ENCODE measurements at regions not wholly inside any gene's neighbourhood (a gene's known extent, or its start where the extent isn't known, plus 50 kb on each side); places are given as distances from the start of the nearest gene placed in this dataset.

- no peak for TF ChIP-seq EGR1 (IDR thresholded peaks at IDR 0.05; ENCODE audit: borderline replicate concordance in 1 of 2, low read depth in 2 of 2, low read length in 2 of 2)
- no peak for TF ChIP-seq PAX8 (IDR thresholded peaks at IDR 0.05)
- no peak for TF ChIP-seq ESRRA (IDR thresholded peaks at IDR 0.05; ENCODE audit: low read length)
Measured at GRCh38 chr2:223439786-223440185, 162.4 kb downstream of the SCG2 start (continued).

- 5% methylated on average over 2 of the region's 2 CpGs for WGBS (ENCODE audit: insufficient coverage, insufficient replicate concordance, low lambda C conversion rate, missing lambda C conversion rate)
- TF ChIP-seq RAD21 (IDR thresholded peaks at IDR 0.05; ENCODE audit: insufficient read depth, low read depth, low read length) (no peak), ZBTB11 (CRISPR knock-in tag; IDR thresholded peaks at IDR 0.05) (no peak), SMARCA5 (IDR thresholded peaks at IDR 0.05) (no peak), STAT3 (IDR thresholded peaks at IDR 0.05; ENCODE audit: low read depth, low read length) (no peak), LARP7 (IDR thresholded peaks at IDR 0.05) (no peak), ZSCAN29 (IDR thresholded peaks at IDR 0.05) (no peak), PKNOX1 (IDR thresholded peaks at IDR 0.05) (no peak), MTA3 (IDR thresholded peaks at IDR 0.05; ENCODE audit: borderline replicate concordance, low read length) (no peak), ZNF622 (IDR thresholded peaks at IDR 0.05) (no peak), YBX1 (IDR thresholded peaks at IDR 0.05) (no peak), NR2C2 (IDR thresholded peaks at IDR 0.05; ENCODE audit: borderline replicate concordance, control insufficient read depth, insufficient read length, low read depth) (no peak), RB1 (IDR thresholded peaks at IDR 0.05; ENCODE audit: borderline replicate concordance) (no peak), SPI1 (IDR thresholded peaks at IDR 0.05; ENCODE audit: borderline replicate concordance, insufficient read depth, low read depth, low read length) (no peak), FOXM1 (IDR thresholded peaks at IDR 0.05; ENCODE audit: low read depth, low read length) (no peak), ZNF207 (IDR thresholded peaks at IDR 0.05; ENCODE audit: borderline replicate concordance) (no peak), CBFB (IDR thresholded peaks at IDR 0.05; ENCODE audit: low read depth) (no peak), ATF2 (IDR thresholded peaks at IDR 0.05; ENCODE audit: low read length) (no peak)
- SMC1A ChIA-PET (ENCODE audit: uncharacterized antibody, unreplicated experiment) = no interaction called here
- no peak overlapping the region for H3K9ac ChIP-seq (ENCODE audit: control insufficient read depth, insufficient read depth, low read length)
- BruUV-seq (replicated peaks) = no TSS peak
- in situ Hi-C loops (cut with MboI) (no loop called here), intact Hi-C loops (cut with micrococcal nuclease; ENCODE audit: unreplicated experiment) (no loop called here)
- no peak overlapping the region for H3K4me3 ChIP-seq
- H3K9me3 ChIP-seq (replicated peaks; ENCODE audit: control insufficient read depth, insufficient read depth, low read length) = no peaks in the 10 kb centered on the region
- no peak overlapping the region for H3K27ac ChIP-seq (ENCODE audit: control insufficient read depth, insufficient read depth)
- H3K4me1 ChIP-seq (ENCODE audit: control insufficient read depth, insufficient read depth, low read length) = no peaks in the 10 kb centered on the region
- FAIRE-seq = no peak
- no peak overlapping the region for H2AFZ ChIP-seq (ENCODE audit: control insufficient read depth, low read depth, low read length)
- CTCF ChIA-PET = no interaction called here
- no peaks in the 10 kb centered on the region for H3K79me2 ChIP-seq (ENCODE audit: control insufficient read depth, insufficient read depth, low read length)
- no peak for DNase-seq (ENCODE audit: low read depth, low spot score)
- H3K36me3 ChIP-seq (ENCODE audit: control insufficient read depth in 2 of 2, insufficient read depth in 2 of 2, low read length in 1 of 2) = no peaks in the 10 kb centered on the region
- no peaks in the 10 kb centered on the region for H4K20me1 ChIP-seq (ENCODE audit: control insufficient read depth, insufficient read depth)
- RAD21 ChIA-PET (ENCODE audit: unreplicated experiment) = no interaction called here
- POLR2A ChIA-PET = no interaction called here
- no peak overlapping the region for H3K4me2 ChIP-seq (ENCODE audit: control insufficient read depth, insufficient read depth)
- no peak for ATAC-seq
- no peaks in the 10 kb centered on the region for H3K27me3 ChIP-seq (replicated peaks in 1 of 2; ENCODE audit: control insufficient read depth in 2 of 2, insufficient read depth in 2 of 2, low read length in 1 of 2)
Measured at GRCh38 chr2:223442847-223443246, 159.3 kb downstream of the SCG2 start.

All from GM12878 (cell line).